Muscle layer of duodenum (tissue), 2 donors: ENCODE measurements at regions not wholly inside any gene's neighbourhood (a gene's known extent, or its start where the extent isn't known, plus 50 kb on each side); places are given as distances from the start of the nearest gene placed in this dataset.

Experiments used
- H3K27ac ChIP-seq: one replicate; pipeline ENCODE4 v1.7.0; 2013; ENCODE audit warnings: mild to moderate bottlenecking, low read length
- H3K27me3 ChIP-seq: one replicate; pipeline ENCODE4 v1.7.0; 2013; ENCODE audit warnings: low read depth, mild to moderate bottlenecking, control low read depth, low read length
- H3K36me3 ChIP-seq, 2 donors: one replicate each; pipeline ENCODE4 v1.7.0; 2013; ENCODE audit warnings: low read length in 2 of 2, control low read depth in 1 of 2, mild to moderate bottlenecking in 1 of 2; ENCODE audit not compliant: insufficient read depth in 2 of 2, control insufficient read depth in 1 of 2
- H3K4me1 ChIP-seq, 2 donors: one replicate each; pipeline ENCODE4 v1.7.0; 2013; ENCODE audit warnings: low read length in 2 of 2, mild to moderate bottlenecking in 2 of 2, control low read depth in 1 of 2, moderate library complexity in 1 of 2; ENCODE audit not compliant: insufficient read depth in 2 of 2, control insufficient read depth in 1 of 2
- H3K4me3 ChIP-seq, 2 donors: one replicate each; pipeline ENCODE4 v1.7.0; 2013; ENCODE audit warnings: low read length in 2 of 2, low read depth in 1 of 2, mild to moderate bottlenecking in 1 of 2
- H3K9me3 ChIP-seq, 2 donors: one replicate each; pipeline ENCODE4 v1.7.0; 2013; ENCODE audit warnings: low read length in 2 of 2, control low read depth in 1 of 2, mild to moderate bottlenecking in 1 of 2; ENCODE audit not compliant: control insufficient read depth in 1 of 2
- donor health status: healthy.

DNA sequence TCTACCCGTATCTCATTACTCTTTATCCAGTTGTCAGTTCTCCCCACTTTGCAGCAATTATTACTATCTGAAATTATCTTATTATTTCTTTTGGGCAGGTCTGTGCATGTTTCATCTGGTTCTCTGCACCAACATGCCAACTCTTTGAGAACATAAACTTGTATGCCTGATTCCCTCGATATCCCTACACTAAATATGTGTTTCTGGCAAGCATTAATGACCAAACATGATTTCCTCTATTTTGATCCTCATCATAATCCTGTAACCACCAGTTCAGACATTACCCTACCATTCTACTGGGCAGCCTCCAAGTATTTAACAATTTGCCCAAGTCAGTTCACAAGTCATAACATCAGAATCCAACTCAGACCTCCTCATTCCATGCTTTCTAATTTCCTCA is 426.1 kb downstream of the FOXO1 start:
- Histone ChIP-seq H3K36me3 (no peaks in the 10 kb centered on the region), H3K27ac (no peak overlapping the region), H3K9me3 (no peaks in the 10 kb centered on the region), H3K27me3 (no peaks in the 10 kb centered on the region), H3K4me3 (no peak overlapping the region), H3K4me1 (no peaks in the 10 kb centered on the region)

DNA sequence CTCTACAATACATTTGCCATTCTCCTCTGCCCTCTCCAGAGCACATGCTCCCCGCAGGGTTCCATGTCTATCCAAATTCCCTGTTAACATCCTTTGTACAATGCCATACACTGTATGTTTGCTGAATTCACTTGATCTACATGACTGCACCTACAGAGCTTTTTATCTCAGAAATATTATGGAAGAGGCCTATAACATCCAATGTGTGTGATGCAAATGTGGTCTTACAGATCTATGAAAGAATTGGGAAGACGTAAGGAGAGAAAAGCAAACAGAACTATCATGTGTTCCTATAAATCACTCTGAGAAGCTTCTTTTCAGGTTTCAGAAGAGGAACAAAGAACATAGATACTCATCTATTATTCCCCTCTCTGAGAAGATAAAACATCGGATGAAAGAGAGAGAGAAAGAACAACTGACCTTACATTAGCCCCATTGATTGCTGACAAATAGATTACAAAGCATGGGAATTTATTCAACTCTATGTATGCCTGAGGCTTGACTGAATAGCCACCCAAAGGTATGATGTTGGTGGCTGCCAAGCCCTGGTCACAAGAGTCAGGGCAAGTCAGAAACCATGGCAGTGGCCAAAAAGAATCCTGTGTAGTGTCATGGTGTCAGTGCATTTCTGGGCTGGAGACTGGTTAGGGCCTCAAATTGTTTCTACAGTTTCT is 425.2 kb downstream of the FOXO1 start:
- Histone ChIP-seq H3K27me3 (no peaks in the 10 kb centered on the region), H3K4me3 (no peak overlapping the region), H3K27ac (no peak overlapping the region), H3K36me3 (no peaks in the 10 kb centered on the region), H3K4me1 (no peaks in the 10 kb centered on the region), H3K9me3 (no peaks in the 10 kb centered on the region)

DNA sequence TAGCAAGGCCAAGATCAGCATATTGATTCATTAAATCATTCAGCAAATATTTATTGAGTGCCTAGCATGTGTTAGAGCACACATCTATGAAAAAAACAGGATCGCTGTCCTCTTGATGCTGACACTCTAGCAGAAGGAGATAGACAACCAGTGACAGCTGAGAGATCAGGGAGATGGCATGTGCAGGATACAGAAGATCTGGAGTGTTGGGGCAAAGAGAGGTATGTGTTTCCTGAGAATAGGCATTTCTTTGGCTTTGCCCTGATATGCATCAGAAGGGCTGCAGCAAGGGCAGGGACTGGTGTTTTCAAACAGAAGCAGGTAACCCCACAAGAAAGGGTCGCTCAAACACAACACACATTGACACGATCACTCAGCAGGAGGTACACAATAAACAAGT is 423.4 kb downstream of the FOXO1 start:
- Histone ChIP-seq H3K4me3 (no peak overlapping the region), H3K36me3 (no peaks in the 10 kb centered on the region), H3K27me3 (no peaks in the 10 kb centered on the region), H3K27ac (no peak overlapping the region), H3K9me3 (no peaks in the 10 kb centered on the region), H3K4me1 (no peaks in the 10 kb centered on the region)

DNA sequence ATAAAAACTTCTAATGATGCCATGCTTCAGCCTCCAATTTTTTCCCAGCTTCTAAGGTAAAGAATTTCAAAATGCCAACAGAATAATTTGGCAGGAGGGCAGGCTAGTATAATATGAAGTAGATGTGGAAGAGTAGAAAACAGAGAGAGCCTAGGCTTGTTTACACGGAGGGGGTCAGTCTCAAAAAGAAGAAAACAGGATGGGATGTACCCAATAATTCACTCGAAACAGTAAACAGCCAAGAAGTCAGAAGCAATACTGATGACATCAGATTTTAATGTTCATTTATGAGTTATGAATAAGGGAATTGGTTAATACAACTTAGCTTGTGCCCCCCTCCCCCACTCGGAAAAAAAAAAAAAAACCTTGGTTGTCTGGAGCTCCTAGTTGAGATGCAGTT is 422.5 kb downstream of the FOXO1 start:
- Histone ChIP-seq H3K4me1 (no peaks in the 10 kb centered on the region), H3K36me3 (no peaks in the 10 kb centered on the region), H3K4me3 (no peak overlapping the region), H3K9me3 (no peaks in the 10 kb centered on the region), H3K27ac (no peak overlapping the region), H3K27me3 (no peaks in the 10 kb centered on the region)

DNA sequence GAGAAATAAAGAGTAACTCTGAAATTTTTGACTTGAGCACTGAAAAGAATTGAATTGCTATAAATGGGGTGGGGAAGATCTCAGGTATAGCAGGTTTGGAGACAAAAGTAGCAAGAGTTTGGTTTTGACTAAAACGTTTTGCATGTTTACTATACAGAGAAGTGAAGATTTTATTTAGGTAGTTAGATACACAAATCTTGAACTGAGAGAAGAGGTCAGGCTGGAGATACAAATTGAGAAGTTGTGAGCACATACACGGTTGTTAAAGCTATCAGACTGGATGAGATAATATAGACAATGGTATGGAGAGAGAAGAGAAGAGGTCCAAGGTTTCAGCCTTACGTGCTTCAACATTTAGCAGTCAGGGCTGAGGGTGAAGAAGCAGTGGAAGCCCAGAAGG is 420.9 kb downstream of the FOXO1 start:
- Histone ChIP-seq H3K27me3 (no peaks in the 10 kb centered on the region), H3K9me3 (peaks cover 0 to 7% of the 10 kb centered on the region in 2 donors), H3K36me3 (no peaks in the 10 kb centered on the region), H3K4me3 (no peak overlapping the region), H3K27ac (no peak overlapping the region), H3K4me1 (no peaks in the 10 kb centered on the region)

DNA sequence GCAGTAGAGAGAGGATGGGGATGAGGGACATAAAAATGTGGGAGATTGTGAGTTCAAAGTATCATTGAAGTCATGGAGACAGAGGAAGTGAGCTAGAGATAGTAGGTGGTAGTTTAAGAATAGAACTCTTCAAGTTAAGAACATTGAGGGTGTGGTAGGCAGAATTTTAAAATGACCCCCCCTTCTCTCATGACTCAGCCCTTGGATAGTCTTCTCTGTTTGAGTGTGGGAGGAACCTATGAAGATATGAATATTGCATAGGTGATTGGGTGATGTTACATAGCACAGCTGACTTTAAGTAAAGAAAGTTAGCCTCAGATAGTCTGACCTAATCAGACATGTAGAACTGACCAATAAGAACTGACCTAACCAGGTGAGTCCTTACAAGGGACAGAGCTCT is 418.6 kb downstream of the FOXO1 start:
- Histone ChIP-seq H3K4me1 (no peaks in the 10 kb centered on the region), H3K27me3 (no peaks in the 10 kb centered on the region), H3K36me3 (no peaks in the 10 kb centered on the region), H3K27ac (no peak overlapping the region), H3K4me3 (no peak overlapping the region), H3K9me3 (peaks cover 0 to 7% of the 10 kb centered on the region in 2 donors)

DNA sequence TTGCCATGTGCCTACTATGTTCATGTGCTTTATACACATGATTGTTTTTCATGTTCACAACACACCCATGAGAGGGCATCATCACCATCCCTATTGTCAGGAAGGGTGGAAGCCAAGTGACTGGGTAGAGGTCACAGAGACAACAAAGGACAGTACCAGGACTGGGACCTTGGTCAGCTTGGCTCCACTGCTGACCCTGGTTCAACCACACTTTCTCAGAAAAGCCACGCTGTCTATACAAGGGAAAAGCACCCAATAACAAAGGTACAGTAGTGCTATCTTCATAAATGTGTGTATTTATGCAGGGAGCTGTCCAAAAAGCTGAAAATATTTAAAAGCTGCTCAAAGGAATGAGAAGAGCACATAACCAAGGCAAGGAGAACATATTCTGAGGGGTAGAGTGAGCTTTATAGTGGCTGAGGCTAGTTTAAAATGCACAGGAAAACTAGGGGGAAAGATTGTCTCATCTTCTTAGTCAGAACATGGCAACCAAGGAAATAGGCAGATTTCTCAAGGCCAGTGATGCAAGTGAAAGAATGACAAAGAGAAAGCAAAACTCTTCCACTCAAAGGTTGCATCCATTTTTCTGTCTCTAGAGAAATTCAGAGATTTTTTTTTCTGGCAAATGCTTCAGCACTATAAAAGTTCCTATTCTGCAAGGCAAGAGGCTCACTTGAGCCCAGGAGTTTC is 415.0 kb downstream of the FOXO1 start:
- Histone ChIP-seq H3K27me3 (no peaks in the 10 kb centered on the region), H3K4me3 (no peak overlapping the region), H3K36me3 (no peaks in the 10 kb centered on the region), H3K9me3 (peaks cover 0 to 7% of the 10 kb centered on the region in 2 donors), H3K27ac (no peak overlapping the region), H3K4me1 (no peaks in the 10 kb centered on the region)

DNA sequence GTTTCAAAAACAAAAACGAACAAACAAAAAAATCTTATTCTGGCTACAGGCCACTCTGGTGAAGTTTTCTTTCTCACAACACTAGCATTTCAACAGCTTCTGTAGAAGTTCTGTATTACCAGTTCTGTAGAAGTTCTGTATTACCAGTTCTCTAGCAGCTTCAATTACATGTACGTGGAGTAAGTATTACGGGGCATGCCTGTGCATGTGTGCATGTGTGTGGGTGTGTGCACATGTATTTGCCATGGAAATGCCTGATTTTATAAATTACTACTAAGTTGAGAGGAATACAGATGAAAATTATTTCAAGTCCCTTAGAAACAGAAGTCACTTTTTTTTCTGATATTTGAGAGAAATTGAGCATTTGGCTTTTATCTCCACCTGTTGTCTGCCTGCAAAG is 414.2 kb downstream of the FOXO1 start:
- peaks cover 0 to 7% of the 10 kb centered on the region in 2 donors for H3K9me3 ChIP-seq
- H3K4me1 ChIP-seq: no peaks in the 10 kb centered on the region
- H3K36me3 ChIP-seq: no peaks in the 10 kb centered on the region
- no peak overlapping the region for H3K27ac ChIP-seq
- H3K27me3 ChIP-seq: no peaks in the 10 kb centered on the region
- H3K4me3 ChIP-seq: no peak overlapping the region

DNA sequence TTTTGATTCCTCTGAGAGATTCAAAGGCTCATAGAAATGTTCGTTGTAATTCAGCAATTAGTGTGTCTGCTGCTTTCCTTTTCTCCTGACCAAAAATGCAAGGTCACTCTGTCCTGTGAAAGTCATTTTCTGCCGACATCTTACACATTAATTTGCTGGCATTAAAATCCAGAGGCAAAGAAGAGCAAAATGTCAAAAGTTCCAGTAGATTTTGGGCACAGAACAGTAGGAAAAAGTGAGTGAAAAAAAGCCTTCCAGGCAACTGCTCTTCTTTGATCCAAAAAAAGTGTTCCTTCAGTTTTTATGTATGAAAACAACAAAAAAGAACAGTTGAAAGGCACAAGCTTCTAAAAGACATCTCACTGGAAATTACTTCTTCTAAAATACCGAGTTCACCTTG is 413.8 kb downstream of the FOXO1 start:
- Histone ChIP-seq H3K9me3 (peaks cover 0 to 7% of the 10 kb centered on the region in 2 donors), H3K27me3 (no peaks in the 10 kb centered on the region), H3K4me3 (no peak overlapping the region), H3K36me3 (no peaks in the 10 kb centered on the region), H3K4me1 (no peaks in the 10 kb centered on the region), H3K27ac (no peak overlapping the region)

DNA sequence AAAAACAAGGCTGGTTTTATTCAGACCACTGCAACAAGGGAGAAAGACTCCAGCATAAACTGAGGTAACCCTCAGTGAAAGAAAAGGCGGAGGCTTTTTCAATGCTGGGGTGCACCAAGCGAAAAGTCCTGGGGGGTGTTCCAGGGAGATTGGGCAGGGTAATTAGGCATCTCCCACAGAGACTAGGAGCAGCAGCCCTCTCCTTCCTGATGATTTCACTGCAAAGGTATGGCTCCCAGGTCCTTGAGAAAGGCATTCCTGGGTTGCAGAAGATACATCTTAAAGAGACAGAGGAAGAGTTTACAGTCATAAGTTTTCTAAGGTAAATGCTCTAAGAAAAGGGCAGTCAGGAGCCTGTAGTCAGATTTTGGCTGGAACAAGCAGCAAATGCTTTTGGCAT is 412.0 kb downstream of the FOXO1 start:
- Histone ChIP-seq H3K27me3 (no peaks in the 10 kb centered on the region), H3K36me3 (no peaks in the 10 kb centered on the region), H3K4me1 (no peaks in the 10 kb centered on the region), H3K4me3 (no peak overlapping the region), H3K27ac (no peak overlapping the region), H3K9me3 (peaks cover 0 to 6% of the 10 kb centered on the region in 2 donors)

DNA sequence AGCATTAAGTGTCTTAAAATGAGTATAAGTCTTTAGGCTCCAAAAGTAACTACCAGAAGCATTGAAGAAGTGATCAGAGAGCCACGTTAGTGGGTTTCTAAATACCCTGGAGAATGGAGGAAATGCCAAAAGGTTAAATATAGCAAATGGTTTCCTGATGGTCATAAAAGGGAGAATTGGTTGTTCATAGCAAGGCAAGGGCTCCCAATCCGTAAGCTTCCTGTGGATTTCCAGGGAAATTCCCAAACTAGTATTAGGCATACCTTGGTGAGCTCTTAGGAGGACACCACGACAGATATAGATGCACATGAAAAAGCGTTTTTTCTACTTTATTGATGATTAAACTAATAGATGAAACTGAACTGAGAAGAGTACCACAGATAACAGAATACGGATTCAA is 410.9 kb downstream of the FOXO1 start:
- H3K4me1 ChIP-seq: no peaks in the 10 kb centered on the region
- no peaks in the 10 kb centered on the region for H3K27me3 ChIP-seq
- H3K4me3 ChIP-seq: no peak overlapping the region
- no peak overlapping the region for H3K27ac ChIP-seq
- H3K36me3 ChIP-seq: no peaks in the 10 kb centered on the region
- H3K9me3 ChIP-seq: no peaks in the 10 kb centered on the region

DNA sequence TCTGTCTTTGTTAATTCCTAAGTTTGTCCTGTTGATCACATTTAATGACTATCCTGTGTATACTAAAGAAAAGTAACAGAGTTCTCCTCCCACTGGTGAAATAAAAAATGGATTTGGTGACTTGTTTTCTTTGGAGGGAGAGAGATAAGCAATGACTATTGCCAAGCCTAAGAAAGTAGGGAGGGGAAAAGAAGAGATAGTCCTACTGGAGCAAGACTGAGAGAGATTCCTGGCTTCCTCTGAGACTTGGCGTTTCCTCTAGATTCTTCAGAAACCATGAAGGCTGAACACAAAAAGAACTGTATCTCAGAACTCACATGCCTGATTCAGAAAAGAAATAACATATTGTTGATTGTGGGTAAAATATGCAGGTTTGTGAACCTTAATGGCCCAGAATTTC is 406.5 kb downstream of the FOXO1 start:
- no peaks in the 10 kb centered on the region for H3K36me3 ChIP-seq
- H3K9me3 ChIP-seq: no peaks in the 10 kb centered on the region
- H3K27me3 ChIP-seq: no peaks in the 10 kb centered on the region
- no peaks in the 10 kb centered on the region for H3K4me1 ChIP-seq
- no peak overlapping the region for H3K27ac ChIP-seq
- no peak overlapping the region for H3K4me3 ChIP-seq
